GM23338 (cell line): ENCODE measurements at regions not wholly inside any gene's neighbourhood (a gene's known extent, or its start where the extent isn't known, plus 50 kb on each side); places are given as distances from the start of the nearest gene placed in this dataset.

ENCODE experiments used
- CREB1 ChIP-seq: fragments of 250-450 bp; sonication (Bioruptor Pico); IDR thresholded peaks from 2 replicates; pipeline ENCODE4 v1.5.0; 2020; ENCODE audit warnings: low read depth, mild to moderate bottlenecking, moderate library complexity
- EZH2 ChIP-seq: fragments of 200-600 bp; sonication (generic); IDR thresholded peaks from one replicate; pipeline ENCODE4 v1.8.0; 2017; ENCODE audit warnings: antibody characterized with exemption, mild to moderate bottlenecking, low read depth; ENCODE audit not compliant: unreplicated experiment
- EZH2phosphoT487 ChIP-seq: fragments of 200-600 bp; sonication (generic); IDR thresholded peaks from one replicate; pipeline ENCODE4 v1.8.1; 2018; ENCODE audit warnings: antibody characterized with exemption; ENCODE audit not compliant: unreplicated experiment
- JUNB ChIP-seq: IDR thresholded peaks from one replicate; pipeline ENCODE4 v1.6.1; 2016; ENCODE audit warnings: antibody characterized with exemption; ENCODE audit not compliant: unreplicated experiment
- POLR2AphosphoS5 ChIP-seq: IDR thresholded peaks from 2 replicates; pipeline ENCODE4 v1.6.1; 2016; ENCODE audit warnings: antibody characterized with exemption, low read depth
- STAT1 ChIP-seq: IDR thresholded peaks from one replicate; pipeline ENCODE4 v1.6.1; 2016; ENCODE audit warnings: antibody characterized with exemption; ENCODE audit not compliant: unreplicated experiment
- ZNF114 ChIP-seq: fragments of 250-450 bp; sonication (Bioruptor Pico); IDR thresholded peaks from 2 replicates; pipeline ENCODE4 v1.5.0; 2020; ENCODE audit warnings: mild to moderate bottlenecking, moderate library complexity
- ZNF331 ChIP-seq: fragments of 250-450 bp; sonication (Bioruptor Pico); IDR thresholded peaks from 2 replicates; pipeline ENCODE4 v1.5.0; 2020; ENCODE audit warnings: low read depth, mild to moderate bottlenecking, moderate library complexity
- TF ChIP-seq, protein P1 (sequence below), 2 experiments: fragments of 200-600 bp in 1 of 2; sonication (generic) in 1 of 2; conservative IDR thresholded peaks; 2 replicates each; pipeline versions ENCODE4 v1.5.1 to v1.6.1; 2016 to 2017; ENCODE audit warnings: antibody characterized with exemption in 2 of 2, low read depth in 2 of 2, mild to moderate bottlenecking in 2 of 2, moderate library complexity in 1 of 2
- TF ChIP-seq, protein P2 (sequence below): IDR thresholded peaks from one replicate; pipeline ENCODE4 v1.6.1; 2018; ENCODE audit warnings: antibody characterized with exemption; ENCODE audit not compliant: unreplicated experiment
- TF ChIP-seq, protein P3 (sequence below): fragments of 250-450 bp; sonication (Bioruptor Pico); IDR thresholded peaks from 2 replicates; pipeline ENCODE4 v1.5.0; 2020; ENCODE audit warnings: mild to moderate bottlenecking, moderate library complexity
- TF ChIP-seq, protein P4 (sequence below): IDR thresholded peaks from 2 replicates; pipeline ENCODE4 v1.6.1; 2016; ENCODE audit warnings: antibody characterized with exemption

GRCh38 chr16:86396901-86397311 is 113.4 kb upstream of the FOXF1 start:
- TF ChIP-seq, protein P1, sequence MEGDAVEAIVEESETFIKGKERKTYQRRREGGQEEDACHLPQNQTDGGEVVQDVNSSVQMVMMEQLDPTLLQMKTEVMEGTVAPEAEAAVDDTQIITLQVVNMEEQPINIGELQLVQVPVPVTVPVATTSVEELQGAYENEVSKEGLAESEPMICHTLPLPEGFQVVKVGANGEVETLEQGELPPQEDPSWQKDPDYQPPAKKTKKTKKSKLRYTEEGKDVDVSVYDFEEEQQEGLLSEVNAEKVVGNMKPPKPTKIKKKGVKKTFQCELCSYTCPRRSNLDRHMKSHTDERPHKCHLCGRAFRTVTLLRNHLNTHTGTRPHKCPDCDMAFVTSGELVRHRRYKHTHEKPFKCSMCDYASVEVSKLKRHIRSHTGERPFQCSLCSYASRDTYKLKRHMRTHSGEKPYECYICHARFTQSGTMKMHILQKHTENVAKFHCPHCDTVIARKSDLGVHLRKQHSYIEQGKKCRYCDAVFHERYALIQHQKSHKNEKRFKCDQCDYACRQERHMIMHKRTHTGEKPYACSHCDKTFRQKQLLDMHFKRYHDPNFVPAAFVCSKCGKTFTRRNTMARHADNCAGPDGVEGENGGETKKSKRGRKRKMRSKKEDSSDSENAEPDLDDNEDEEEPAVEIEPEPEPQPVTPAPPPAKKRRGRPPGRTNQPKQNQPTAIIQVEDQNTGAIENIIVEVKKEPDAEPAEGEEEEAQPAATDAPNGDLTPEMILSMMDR (conservative IDR thresholded peaks at IDR 0.05; ENCODE audit: low read depth in 2 of 2): no peak
- TF ChIP-seq EZH2 (no peak), POLR2AphosphoS5 (no peak), ZNF331 (CRISPR knock-in tag) (no peak), EZH2phosphoT487 (no peak), CREB1 (CRISPR knock-in tag) (no peak), JUNB (no peak), STAT1 (no peak), ZNF114 (CRISPR knock-in tag) (no peak)
- TF ChIP-seq, protein P2, sequence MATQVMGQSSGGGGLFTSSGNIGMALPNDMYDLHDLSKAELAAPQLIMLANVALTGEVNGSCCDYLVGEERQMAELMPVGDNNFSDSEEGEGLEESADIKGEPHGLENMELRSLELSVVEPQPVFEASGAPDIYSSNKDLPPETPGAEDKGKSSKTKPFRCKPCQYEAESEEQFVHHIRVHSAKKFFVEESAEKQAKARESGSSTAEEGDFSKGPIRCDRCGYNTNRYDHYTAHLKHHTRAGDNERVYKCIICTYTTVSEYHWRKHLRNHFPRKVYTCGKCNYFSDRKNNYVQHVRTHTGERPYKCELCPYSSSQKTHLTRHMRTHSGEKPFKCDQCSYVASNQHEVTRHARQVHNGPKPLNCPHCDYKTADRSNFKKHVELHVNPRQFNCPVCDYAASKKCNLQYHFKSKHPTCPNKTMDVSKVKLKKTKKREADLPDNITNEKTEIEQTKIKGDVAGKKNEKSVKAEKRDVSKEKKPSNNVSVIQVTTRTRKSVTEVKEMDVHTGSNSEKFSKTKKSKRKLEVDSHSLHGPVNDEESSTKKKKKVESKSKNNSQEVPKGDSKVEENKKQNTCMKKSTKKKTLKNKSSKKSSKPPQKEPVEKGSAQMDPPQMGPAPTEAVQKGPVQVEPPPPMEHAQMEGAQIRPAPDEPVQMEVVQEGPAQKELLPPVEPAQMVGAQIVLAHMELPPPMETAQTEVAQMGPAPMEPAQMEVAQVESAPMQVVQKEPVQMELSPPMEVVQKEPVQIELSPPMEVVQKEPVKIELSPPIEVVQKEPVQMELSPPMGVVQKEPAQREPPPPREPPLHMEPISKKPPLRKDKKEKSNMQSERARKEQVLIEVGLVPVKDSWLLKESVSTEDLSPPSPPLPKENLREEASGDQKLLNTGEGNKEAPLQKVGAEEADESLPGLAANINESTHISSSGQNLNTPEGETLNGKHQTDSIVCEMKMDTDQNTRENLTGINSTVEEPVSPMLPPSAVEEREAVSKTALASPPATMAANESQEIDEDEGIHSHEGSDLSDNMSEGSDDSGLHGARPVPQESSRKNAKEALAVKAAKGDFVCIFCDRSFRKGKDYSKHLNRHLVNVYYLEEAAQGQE: no peak
- TF ChIP-seq, protein P3, sequence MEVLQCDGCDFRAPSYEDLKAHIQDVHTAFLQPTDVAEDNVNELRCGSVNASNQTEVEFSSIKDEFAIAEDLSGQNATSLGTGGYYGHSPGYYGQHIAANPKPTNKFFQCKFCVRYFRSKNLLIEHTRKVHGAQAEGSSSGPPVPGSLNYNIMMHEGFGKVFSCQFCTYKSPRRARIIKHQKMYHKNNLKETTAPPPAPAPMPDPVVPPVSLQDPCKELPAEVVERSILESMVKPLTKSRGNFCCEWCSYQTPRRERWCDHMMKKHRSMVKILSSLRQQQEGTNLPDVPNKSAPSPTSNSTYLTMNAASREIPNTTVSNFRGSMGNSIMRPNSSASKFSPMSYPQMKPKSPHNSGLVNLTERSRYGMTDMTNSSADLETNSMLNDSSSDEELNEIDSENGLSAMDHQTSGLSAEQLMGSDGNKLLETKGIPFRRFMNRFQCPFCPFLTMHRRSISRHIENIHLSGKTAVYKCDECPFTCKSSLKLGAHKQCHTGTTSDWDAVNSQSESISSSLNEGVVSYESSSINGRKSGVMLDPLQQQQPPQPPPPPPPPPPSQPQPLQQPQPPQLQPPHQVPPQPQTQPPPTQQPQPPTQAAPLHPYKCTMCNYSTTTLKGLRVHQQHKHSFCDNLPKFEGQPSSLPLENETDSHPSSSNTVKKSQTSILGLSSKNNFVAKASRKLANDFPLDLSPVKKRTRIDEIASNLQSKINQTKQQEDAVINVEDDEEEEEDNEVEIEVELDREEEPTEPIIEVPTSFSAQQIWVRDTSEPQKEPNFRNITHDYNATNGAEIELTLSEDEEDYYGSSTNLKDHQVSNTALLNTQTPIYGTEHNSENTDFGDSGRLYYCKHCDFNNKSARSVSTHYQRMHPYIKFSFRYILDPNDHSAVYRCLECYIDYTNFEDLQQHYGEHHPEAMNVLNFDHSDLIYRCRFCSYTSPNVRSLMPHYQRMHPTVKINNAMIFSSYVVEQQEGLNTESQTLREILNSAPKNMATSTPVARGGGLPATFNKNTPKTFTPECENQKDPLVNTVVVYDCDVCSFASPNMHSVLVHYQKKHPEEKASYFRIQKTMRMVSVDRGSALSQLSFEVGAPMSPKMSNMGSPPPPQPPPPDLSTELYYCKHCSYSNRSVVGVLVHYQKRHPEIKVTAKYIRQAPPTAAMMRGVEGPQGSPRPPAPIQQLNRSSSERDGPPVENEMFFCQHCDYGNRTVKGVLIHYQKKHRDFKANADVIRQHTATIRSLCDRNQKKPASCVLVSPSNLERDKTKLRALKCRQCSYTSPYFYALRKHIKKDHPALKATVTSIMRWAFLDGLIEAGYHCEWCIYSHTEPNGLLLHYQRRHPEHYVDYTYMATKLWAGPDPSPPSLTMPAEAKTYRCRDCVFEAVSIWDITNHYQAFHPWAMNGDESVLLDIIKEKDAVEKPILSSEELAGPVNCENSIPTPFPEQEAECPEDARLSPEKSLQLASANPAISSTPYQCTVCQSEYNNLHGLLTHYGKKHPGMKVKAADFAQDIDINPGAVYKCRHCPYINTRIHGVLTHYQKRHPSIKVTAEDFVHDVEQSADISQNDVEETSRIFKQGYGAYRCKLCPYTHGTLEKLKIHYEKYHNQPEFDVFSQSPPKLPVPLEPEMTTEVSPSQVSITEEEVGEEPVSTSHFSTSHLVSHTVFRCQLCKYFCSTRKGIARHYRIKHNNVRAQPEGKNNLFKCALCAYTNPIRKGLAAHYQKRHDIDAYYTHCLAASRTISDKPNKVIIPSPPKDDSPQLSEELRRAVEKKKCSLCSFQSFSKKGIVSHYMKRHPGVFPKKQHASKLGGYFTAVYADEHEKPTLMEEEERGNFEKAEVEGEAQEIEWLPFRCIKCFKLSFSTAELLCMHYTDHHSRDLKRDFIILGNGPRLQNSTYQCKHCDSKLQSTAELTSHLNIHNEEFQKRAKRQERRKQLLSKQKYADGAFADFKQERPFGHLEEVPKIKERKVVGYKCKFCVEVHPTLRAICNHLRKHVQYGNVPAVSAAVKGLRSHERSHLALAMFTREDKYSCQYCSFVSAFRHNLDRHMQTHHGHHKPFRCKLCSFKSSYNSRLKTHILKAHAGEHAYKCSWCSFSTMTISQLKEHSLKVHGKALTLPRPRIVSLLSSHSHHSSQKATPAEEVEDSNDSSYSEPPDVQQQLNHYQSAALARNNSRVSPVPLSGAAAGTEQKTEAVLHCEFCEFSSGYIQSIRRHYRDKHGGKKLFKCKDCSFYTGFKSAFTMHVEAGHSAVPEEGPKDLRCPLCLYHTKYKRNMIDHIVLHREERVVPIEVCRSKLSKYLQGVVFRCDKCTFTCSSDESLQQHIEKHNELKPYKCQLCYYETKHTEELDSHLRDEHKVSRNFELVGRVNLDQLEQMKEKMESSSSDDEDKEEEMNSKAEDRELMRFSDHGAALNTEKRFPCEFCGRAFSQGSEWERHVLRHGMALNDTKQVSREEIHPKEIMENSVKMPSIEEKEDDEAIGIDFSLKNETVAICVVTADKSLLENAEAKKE (CRISPR knock-in tag): no peak
- TF ChIP-seq, protein P4, sequence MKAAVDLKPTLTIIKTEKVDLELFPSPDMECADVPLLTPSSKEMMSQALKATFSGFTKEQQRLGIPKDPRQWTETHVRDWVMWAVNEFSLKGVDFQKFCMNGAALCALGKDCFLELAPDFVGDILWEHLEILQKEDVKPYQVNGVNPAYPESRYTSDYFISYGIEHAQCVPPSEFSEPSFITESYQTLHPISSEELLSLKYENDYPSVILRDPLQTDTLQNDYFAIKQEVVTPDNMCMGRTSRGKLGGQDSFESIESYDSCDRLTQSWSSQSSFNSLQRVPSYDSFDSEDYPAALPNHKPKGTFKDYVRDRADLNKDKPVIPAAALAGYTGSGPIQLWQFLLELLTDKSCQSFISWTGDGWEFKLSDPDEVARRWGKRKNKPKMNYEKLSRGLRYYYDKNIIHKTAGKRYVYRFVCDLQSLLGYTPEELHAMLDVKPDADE: no peak
